H1 (cell line): ENCODE measurements at regions not wholly inside any gene's neighbourhood (a gene's known extent, or its start where the extent isn't known, plus 50 kb on each side); places are given as distances from the start of the nearest gene placed in this dataset.

ENCODE experiments used
- CTCF ChIA-PET: fragments of 300-600 bp; sonication (Branson Sonifier 250); formaldehyde crosslinking; loops from one replicate; lab custom pipeline; 2021; ENCODE audit not compliant: partially characterized antibody; lab: Charles Lee
- POLR2A ChIA-PET: fragments of 300-600 bp; sonication (Branson Sonifier 250); formaldehyde crosslinking; loops from one replicate; lab custom pipeline; 2021; ENCODE audit warnings: inconsistent platforms; ENCODE audit not compliant: partially characterized antibody; lab: Charles Lee
- DNase-seq, 2 experiments: peaks; one replicate each; pipeline versions ENCODE4 v3.0.0 to v3.0.0-alpha.2; 2010 to 2022; ENCODE audit warnings: low spot score in 2 of 2, low read depth in 1 of 2, mixed read lengths in 1 of 2
- FAIRE-seq: peaks from 2 replicates; lab custom pipeline; 2011; peaks lifted over from hg19 to GRCh38; lab: Jason Lieb, UNC
- H2AFZ ChIP-seq: 2 replicates; pipeline ENCODE4 v1.8.1; 2012; ENCODE audit warnings: low read length, inconsistent platforms
- H2AK5ac ChIP-seq: 2 replicates; pipeline ENCODE4 v1.6.1; 2013; ENCODE audit warnings: low read depth, low read length
- H2BK120ac ChIP-seq: replicated peaks from 2 replicates; pipeline ENCODE3; 2013; ENCODE audit warnings: low read depth, low read length, inconsistent platforms
- H2BK12ac ChIP-seq: 2 replicates; pipeline ENCODE4 v1.6.1; 2013; ENCODE audit warnings: low read depth, low read length
- H2BK15ac ChIP-seq: 2 replicates; pipeline ENCODE4 v1.6.1; 2013; ENCODE audit warnings: low read length
- H2BK20ac ChIP-seq: 2 replicates; pipeline ENCODE4 v1.6.1; 2013; ENCODE audit warnings: low read length
- H2BK5ac ChIP-seq: 2 replicates; pipeline ENCODE4 v1.6.1; 2013; ENCODE audit warnings: low read depth, low read length
- H3K14ac ChIP-seq: 2 replicates; pipeline ENCODE4 v1.6.1; 2013; ENCODE audit warnings: inconsistent platforms; ENCODE audit not compliant: insufficient read length
- H3K18ac ChIP-seq: 2 replicates; pipeline ENCODE4 v1.6.1; 2013; ENCODE audit warnings: low read length; ENCODE audit errors: extremely low read depth
- H3K23ac ChIP-seq: 2 replicates; pipeline ENCODE4 v1.6.1; 2013; ENCODE audit warnings: inconsistent platforms; ENCODE audit not compliant: insufficient read length
- H3K23me2 ChIP-seq: 2 replicates; pipeline ENCODE4 v1.6.1; 2013; ENCODE audit warnings: low read depth, low read length
- H3K27ac ChIP-seq: 2 replicates; pipeline ENCODE4 v1.6.1; 2011; ENCODE audit warnings: low read depth, low read length, inconsistent platforms
- H3K27me3 ChIP-seq, 4 experiments: replicated peaks in 1 of 4; 1 replicate in 1 of 4; 2 replicates in 3 of 4; pipeline versions ENCODE4 v1.6.1 to v1.8.1; 2011 to 2013; ENCODE audit warnings: low read length in 3 of 4, mild to moderate bottlenecking in 3 of 4, inconsistent platforms in 2 of 4, mixed read lengths in 2 of 4, moderate library complexity in 1 of 4; ENCODE audit not compliant: control insufficient read depth in 3 of 4, insufficient read depth in 3 of 4; ENCODE audit errors: extremely low read depth in 1 of 4
- H3K36me3 ChIP-seq, 4 experiments: 2 replicates each; pipeline versions ENCODE4 v1.6.1 to v1.8.1; 2011 to 2013; ENCODE audit warnings: mild to moderate bottlenecking in 4 of 4, low read length in 3 of 4, moderate library complexity in 2 of 4, control low read depth in 1 of 4, inconsistent platforms in 1 of 4; ENCODE audit not compliant: insufficient read depth in 4 of 4, control insufficient read depth in 2 of 4
- H3K4ac ChIP-seq: replicated peaks from 2 replicates; pipeline ENCODE3; 2013; ENCODE audit warnings: low read length, low read depth, mixed read lengths, inconsistent platforms; ENCODE audit not compliant: insufficient read length
- H3K4me1 ChIP-seq, 4 experiments: replicated peaks in 1 of 4; 1 replicate in 1 of 4; 2 replicates in 3 of 4; pipeline versions ENCODE4 v1.6.1 to v1.8.1; 2011 to 2013; ENCODE audit warnings: low read length in 3 of 4, inconsistent platforms in 2 of 4, mixed read lengths in 1 of 4; ENCODE audit not compliant: insufficient read depth in 4 of 4, control insufficient read depth in 3 of 4
- H3K4me2 ChIP-seq, 2 experiments: 2 replicates each; pipeline versions ENCODE4 v1.6.1 to v1.8.1; 2011 to 2013; ENCODE audit warnings: low read depth in 2 of 2, low read length in 2 of 2, control low read depth in 1 of 2, inconsistent platforms in 1 of 2, mild to moderate bottlenecking in 1 of 2; ENCODE audit not compliant: insufficient read depth in 1 of 2
- H3K4me3 ChIP-seq, 4 experiments: fragments of 200-600, 300-600 bp in 1 of 4; sonication (generic), shearing (Covaris generic), sonication (Bioruptor Twin) in 1 of 4; 2 replicates each; pipeline versions ENCODE4 v1.5.1 to v1.8.1; 2011 to 2016; ENCODE audit warnings: low read length in 4 of 4, low read depth in 3 of 4, control low read depth in 2 of 4, inconsistent platforms in 2 of 4, mild to moderate bottlenecking in 2 of 4, mixed read lengths in 1 of 4, moderate library complexity in 1 of 4; ENCODE audit not compliant: insufficient read depth in 2 of 4; ENCODE audit errors: extremely low read depth in 1 of 4
- H3K56ac ChIP-seq: replicated peaks from 2 replicates; pipeline ENCODE3; 2013; ENCODE audit warnings: low read depth, mild to moderate bottlenecking, mixed read lengths, low read length, inconsistent platforms; ENCODE audit not compliant: insufficient read length
- H3K79me1 ChIP-seq: 2 replicates; pipeline ENCODE4 v1.6.1; 2013; ENCODE audit warnings: low read depth, low read length, control low read depth
- H3K79me2 ChIP-seq, 2 experiments: 2 replicates each; pipeline versions ENCODE4 v1.6.1 to v1.8.1; 2012 to 2013; ENCODE audit warnings: low read length in 2 of 2, mild to moderate bottlenecking in 2 of 2, inconsistent platforms in 1 of 2; ENCODE audit not compliant: insufficient read depth in 2 of 2, control insufficient read depth in 1 of 2
- H3K9ac ChIP-seq, 4 experiments: replicated peaks in 1 of 4; 1 replicate in 1 of 4; 2 replicates in 3 of 4; pipeline versions ENCODE4 v1.6.1 to v1.8.1; 2011 to 2013; ENCODE audit warnings: low read depth in 3 of 4, low read length in 3 of 4, control low read depth in 2 of 4, mild to moderate bottlenecking in 2 of 4, moderate library complexity in 2 of 4, inconsistent platforms in 1 of 4; ENCODE audit errors: extremely low read depth in 1 of 4
- H3K9me3 ChIP-seq, 2 experiments: 2 replicates each; pipeline versions ENCODE4 v1.6.1 to v1.8.1; 2012 to 2013; ENCODE audit warnings: mild to moderate bottlenecking in 2 of 2, moderate library complexity in 2 of 2, control low read depth in 1 of 2, inconsistent platforms in 1 of 2, low read depth in 1 of 2, low read length in 1 of 2, mixed read lengths in 1 of 2; ENCODE audit not compliant: insufficient read depth in 2 of 2
- H4K20me1 ChIP-seq, 2 experiments: replicated peaks in 1 of 2; 2 replicates each; pipeline versions ENCODE3 to v1.8.1; 2011 to 2013; ENCODE audit warnings: inconsistent platforms in 2 of 2, low read length in 2 of 2, mild to moderate bottlenecking in 1 of 2; ENCODE audit not compliant: insufficient read depth in 2 of 2, control insufficient read depth in 1 of 2
- H4K5ac ChIP-seq: 2 replicates; pipeline ENCODE4 v1.6.1; 2013; ENCODE audit warnings: low read length, low read depth, mixed read lengths, inconsistent platforms; ENCODE audit not compliant: insufficient read length
- H4K8ac ChIP-seq: 2 replicates; pipeline ENCODE4 v1.8.0; 2013; ENCODE audit warnings: mild to moderate bottlenecking, moderate library complexity, low read length, inconsistent platforms; ENCODE audit not compliant: insufficient read depth; ENCODE audit errors: extremely low read depth
- H4K91ac ChIP-seq: replicated peaks from 2 replicates; pipeline ENCODE3; 2013; ENCODE audit warnings: low read length, mixed read lengths, inconsistent platforms; ENCODE audit not compliant: insufficient read length
- ATF3 ChIP-seq: IDR thresholded peaks from 2 replicates; pipeline ENCODE4 v1.6.1; 2011; ENCODE audit warnings: low read depth, mild to moderate bottlenecking, low read length; ENCODE audit not compliant: insufficient read depth
- BACH1 ChIP-seq: IDR thresholded peaks from 2 replicates; pipeline ENCODE4 v1.6.1; 2012; ENCODE audit warnings: low read length, improper control_type of control experiment
- CBX5 ChIP-seq: fragments of 300-800, 300-1000 bp; sonication (generic); IDR thresholded peaks from 2 replicates; pipeline ENCODE4 v1.7.1; 2016; ENCODE audit warnings: antibody characterized with exemption, low read length, low read depth
- CHD1 ChIP-seq: IDR thresholded peaks from 2 replicates; pipeline ENCODE4 v1.6.1; 2012; ENCODE audit warnings: low read depth, low read length, improper control_type of control experiment
- EGR1 ChIP-seq: IDR thresholded peaks from 2 replicates; pipeline ENCODE4 v1.6.1; 2011; ENCODE audit warnings: low read depth, low read length, borderline replicate concordance
- EZH2 ChIP-seq: fragments of 200-600 bp; sonication (generic); IDR thresholded peaks from 2 replicates; pipeline ENCODE4 v1.7.1; 2012; ENCODE audit warnings: low read depth, mild to moderate bottlenecking, moderate library complexity, low read length, inconsistent platforms; ENCODE audit not compliant: severe bottlenecking
- MAFK ChIP-seq: IDR thresholded peaks from 2 replicates; pipeline ENCODE4 v1.6.1; 2012; ENCODE audit warnings: low read depth, mild to moderate bottlenecking, improper control_type of control experiment, low read length
- NANOG ChIP-seq: IDR thresholded peaks from 2 replicates; pipeline ENCODE4 v1.6.1; 2011; ENCODE audit warnings: low read length, low read depth, mild to moderate bottlenecking, inconsistent platforms; ENCODE audit not compliant: insufficient read depth, poor library complexity, severe bottlenecking
- POLR2A ChIP-seq, 2 experiments: IDR thresholded peaks; 1 replicate in 1 of 2; 2 replicates in 1 of 2; pipeline ENCODE4 v1.6.1; 2011; ENCODE audit warnings: low read depth in 2 of 2, low read length in 2 of 2, mild to moderate bottlenecking in 2 of 2; ENCODE audit errors: control extremely low read depth in 1 of 2
- SIX5 ChIP-seq: IDR thresholded peaks from 2 replicates; pipeline ENCODE4 v1.6.1; 2011; ENCODE audit warnings: mild to moderate bottlenecking, low read depth, low read length
- SRF ChIP-seq: IDR thresholded peaks from 2 replicates; pipeline ENCODE4 v1.6.1; 2011; ENCODE audit warnings: mild to moderate bottlenecking, low read depth, low read length, moderate library complexity
- SUZ12 ChIP-seq: fragments of 200-600 bp; sonication (generic); IDR thresholded peaks from 2 replicates; pipeline ENCODE4 v1.6.1; 2012; ENCODE audit warnings: mild to moderate bottlenecking, inconsistent platforms, low read length, moderate library complexity, mixed read lengths
- TCF12 ChIP-seq: IDR thresholded peaks from 2 replicates; pipeline ENCODE4 v1.6.1; 2011; ENCODE audit warnings: low read depth, mild to moderate bottlenecking, low read length
- WGBS, 2 experiments: shearing (Covaris generic) in 1 of 2; methylation state at CpG; one replicate each; pipeline versions ENCODE4 v1.1.6 to v1.1.7; 2013 to 2015; ENCODE audit warnings: low lambda C conversion rate in 2 of 2, mixed read lengths in 2 of 2, inconsistent platforms in 1 of 2, low coverage in 1 of 2, missing lambda C conversion rate in 1 of 2; ENCODE audit not compliant: insufficient replicate concordance in 2 of 2, insufficient coverage in 1 of 2, insufficient read length in 1 of 2; ENCODE audit errors: extremely low coverage in 1 of 2, missing lambda C conversion rate in 1 of 2; 5-methylcytosine and 5-hydroxymethylcytosine counted together
- TF ChIP-seq, protein P1 (sequence below): IDR thresholded peaks from 2 replicates; pipeline ENCODE4 v1.6.1; 2012; ENCODE audit warnings: inconsistent platforms

DNA sequence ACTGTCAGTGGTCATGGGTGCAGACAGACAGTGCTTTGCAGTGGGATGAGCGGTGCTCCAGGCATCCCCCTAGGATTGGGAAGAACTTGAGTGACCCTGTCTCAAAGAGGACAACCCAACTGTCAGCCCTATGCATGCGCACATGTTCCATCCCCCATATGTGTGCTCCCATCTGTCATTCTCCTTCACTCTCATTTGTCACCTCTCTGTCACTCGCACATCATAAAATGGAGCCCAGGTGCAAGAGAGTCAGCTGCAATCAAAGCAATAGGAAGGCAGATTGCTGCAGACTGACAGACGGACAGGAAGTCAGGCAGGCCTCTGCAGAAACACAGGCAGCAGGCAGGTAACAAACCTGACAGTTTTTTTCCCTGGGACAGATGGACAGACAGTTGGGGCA, 101.8 kb upstream of the CCL1 start:
- no peak overlapping the region for H2BK120ac ChIP-seq
- no peak overlapping the region; the same call in 1 of the 2 replicates for H3K27ac ChIP-seq
- H4K20me1 ChIP-seq, result no peaks in the 10 kb centered on the region
- H3K9me3 ChIP-seq, result no peaks in the 10 kb centered on the region
- H3K27me3 ChIP-seq, result no peaks in the 10 kb centered on the region
- H2BK12ac ChIP-seq, result no peak overlapping the region
- H2AK5ac ChIP-seq, result no peak overlapping the region
- CTCF ChIA-PET, result interaction anchor here (0.9 to 2.0 kb wide), 3 partner anchors 23 to 68 kb away, joined by 3 to 5 read pairs (median 3); no protein-coding TSS in a partner anchor
- H3K4me3 ChIP-seq, result no peak overlapping the region
- FAIRE-seq (no peak), DNase-seq (no peak)
- no peak overlapping the region for H3K18ac ChIP-seq
- peaks cover 0 to 5% (median 3%) of the 10 kb centered on the region in 4 experiments; a peak in 3 of 7 replicates for H3K4me1 ChIP-seq
- no peaks in the 10 kb centered on the region for H3K79me1 ChIP-seq
- H4K8ac ChIP-seq, result no peak overlapping the region
- H2BK20ac ChIP-seq, result no peak overlapping the region
- H3K9ac ChIP-seq, result no peak overlapping the region
- H2AFZ ChIP-seq, result no peak overlapping the region
- H3K4me2 ChIP-seq, result no peak overlapping the region
- no peak overlapping the region for H4K5ac ChIP-seq
- no peaks in the 10 kb centered on the region for H3K36me3 ChIP-seq
- H2BK5ac ChIP-seq, result no peak overlapping the region
- 91% methylated on average over 4 of the region's 4 CpGs; no CpG with 5 or more reads in 1 of the 2 experiments for WGBS, 2 experiments
- no peaks in the 10 kb centered on the region for H3K79me2 ChIP-seq
- no peaks in the 10 kb centered on the region for H3K23me2 ChIP-seq
- H3K23ac ChIP-seq, result no peak overlapping the region
- POLR2A ChIA-PET, result no interaction called here
- no peak overlapping the region for H3K56ac ChIP-seq
- no peak overlapping the region for H3K4ac ChIP-seq
- H2BK15ac ChIP-seq, result no peak overlapping the region; the same call in 1 of the 2 replicates
- no peak overlapping the region for H4K91ac ChIP-seq
- no peak overlapping the region for H3K14ac ChIP-seq
- TF ChIP-seq CBX5 (no peak), SRF (no peak), ATF3 (no peak), SUZ12 (no peak), POLR2A (IDR thresholded peaks at IDR 0.05; ENCODE audit: control extremely low read depth in 1 of 2, low read depth in 2 of 2, low read length in 2 of 2) (no peak), NANOG (no peak), EGR1 (no peak), CHD1 (no peak), SIX5 (no peak), BACH1 (no peak), EZH2 (no peak), TCF12 (no peak), MAFK (no peak)
- TF ChIP-seq, protein P1, sequence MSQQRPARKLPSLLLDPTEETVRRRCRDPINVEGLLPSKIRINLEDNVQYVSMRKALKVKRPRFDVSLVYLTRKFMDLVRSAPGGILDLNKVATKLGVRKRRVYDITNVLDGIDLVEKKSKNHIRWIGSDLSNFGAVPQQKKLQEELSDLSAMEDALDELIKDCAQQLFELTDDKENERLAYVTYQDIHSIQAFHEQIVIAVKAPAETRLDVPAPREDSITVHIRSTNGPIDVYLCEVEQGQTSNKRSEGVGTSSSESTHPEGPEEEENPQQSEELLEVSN, result no peak
